B cell (primary cell): ENCODE measurements at regions not wholly inside any gene's neighbourhood (a gene's known extent, or its start where the extent isn't known, plus 50 kb on each side); places are given as distances from the start of the nearest gene placed in this dataset.

ENCODE experiments used
- ATAC-seq: fragments of 200-7000 bp; cut with Tn5 transposase; one replicate; pipeline ENCODE4 v1.10.0; 2021; ENCODE audit warnings: low read depth, mild to moderate bottlenecking, moderate number of reproducible peaks, moderate library complexity
- CTCF ChIA-PET: fragments of 350-600 bp; sonication (Branson Sonifier 250); formaldehyde crosslinking; loops from one replicate; lab custom pipeline; 2021; ENCODE audit warnings: antibody characterized with exemption, inconsistent platforms; lab: Charles Lee
- POLR2A ChIA-PET: fragments of 350-600 bp; sonication (Branson Sonifier 250); formaldehyde crosslinking; loops from one replicate; lab custom pipeline; 2021; ENCODE audit warnings: antibody characterized with exemption; lab: Charles Lee
- DNase-seq: peaks from one replicate; pipeline ENCODE4 v3.0.0; 2013
- H2AFZ ChIP-seq: 2 replicates; pipeline ENCODE4 v1.6.1; 2012; ENCODE audit warnings: mild to moderate bottlenecking, low read depth, low read length; ENCODE audit not compliant: insufficient read depth, poor library complexity, severe bottlenecking
- H3K27ac ChIP-seq, 2 donors: 1 replicate in 1 of 2; 2 replicates in 1 of 2; pipeline ENCODE4 v1.5.1; 2012 to 2013; ENCODE audit warnings: low read length in 2 of 2, mild to moderate bottlenecking in 2 of 2, moderate library complexity in 1 of 2
- H3K27me3 ChIP-seq, 4 experiments: fragments of 200-600 bp in 1 of 4; sonication (generic) in 1 of 4; replicated peaks in 1 of 4; 1 replicate in 2 of 4; 2 replicates in 2 of 4; pipeline versions ENCODE4 v1.6.1 to v1.7.0; 2013 to 2016; ENCODE audit warnings: low read length in 3 of 4, mild to moderate bottlenecking in 2 of 4, mixed read lengths in 1 of 4, moderate library complexity in 1 of 4; ENCODE audit not compliant: insufficient read depth in 4 of 4, control insufficient read depth in 3 of 4; ENCODE audit errors: control extremely low read depth in 1 of 4
- H3K36me3 ChIP-seq, 2 experiments: replicated peaks in 1 of 2; 1 replicate in 1 of 2; 2 replicates in 1 of 2; pipeline versions ENCODE4 v1.6.1 to v1.7.1; 2013; ENCODE audit warnings: low read length in 1 of 2; ENCODE audit not compliant: insufficient read depth in 2 of 2, control insufficient read depth in 1 of 2; ENCODE audit errors: control extremely low read depth in 1 of 2, extremely low read depth in 1 of 2
- H3K4me1 ChIP-seq, 2 donors: fragments of 200-600 bp in 1 of 2; sonication (generic) in 1 of 2; 1 replicate in 1 of 2; 2 replicates in 1 of 2; pipeline versions ENCODE4 v1.5.1 to v1.6.1; 2013 to 2017; ENCODE audit warnings: low read length in 2 of 2; ENCODE audit not compliant: control insufficient read depth in 2 of 2, insufficient read depth in 2 of 2
- H3K4me2 ChIP-seq: replicated peaks from 2 replicates; pipeline ENCODE3; 2012; ENCODE audit warnings: mild to moderate bottlenecking, low read depth, low read length; ENCODE audit not compliant: poor library complexity, severe bottlenecking
- H3K4me3 ChIP-seq, 5 experiments: fragments of 200-600 bp in 1 of 5; sonication (generic) in 1 of 5; 1 replicate in 3 of 5; 2 replicates in 2 of 5; pipeline versions ENCODE4 v1.5.1 to v1.7.0; 2011 to 2016; ENCODE audit warnings: low read length in 4 of 5, mild to moderate bottlenecking in 4 of 5, low read depth in 2 of 5, control low read depth in 1 of 5, moderate library complexity in 1 of 5; ENCODE audit not compliant: insufficient read depth in 1 of 5; ENCODE audit errors: control extremely low read depth in 1 of 5, extremely low read depth in 1 of 5
- H3K79me2 ChIP-seq: fragments of 200-600 bp; sonication (generic); one replicate; pipeline ENCODE4 v1.6.0; 2016; ENCODE audit warnings: low read length; ENCODE audit not compliant: control insufficient read depth, insufficient read depth
- H3K9ac ChIP-seq: fragments of 200-600 bp; sonication (generic); 2 replicates; pipeline ENCODE4 v1.6.1; 2017; ENCODE audit warnings: mild to moderate bottlenecking, low read length, moderate library complexity
- H3K9me3 ChIP-seq, 3 donors: one replicate each; pipeline versions ENCODE4 v1.6.1 to v1.7.1; 2013; ENCODE audit warnings: low read length in 2 of 3; ENCODE audit not compliant: control insufficient read depth in 2 of 3, insufficient read depth in 1 of 3; ENCODE audit errors: control extremely low read depth in 1 of 3
- H4K20me1 ChIP-seq: 2 replicates; pipeline ENCODE4 v1.6.0; 2012; ENCODE audit warnings: mild to moderate bottlenecking, low read length; ENCODE audit not compliant: insufficient read depth, control insufficient read depth, poor library complexity, severe bottlenecking
- H3K27ac Mint-ChIP-seq: one replicate; pipeline ENCODE4 v1.8.0; 2021; ENCODE audit warnings: mixed read lengths
- H3K27me3 Mint-ChIP-seq: one replicate; pipeline ENCODE4 v1.8.0; 2021; ENCODE audit warnings: mixed read lengths
- H3K4me1 Mint-ChIP-seq: one replicate; pipeline ENCODE4 v1.8.0; 2021; ENCODE audit warnings: mixed read lengths
- H3K4me3 Mint-ChIP-seq: one replicate; pipeline ENCODE4 v1.8.0; 2021; ENCODE audit warnings: mixed read lengths
- H3K9me3 Mint-ChIP-seq: one replicate; pipeline ENCODE4 v1.8.0; 2022; ENCODE audit warnings: mixed read lengths; ENCODE audit not compliant: insufficient read depth
- CTCF ChIP-seq: fragments of 200-600 bp; IDR thresholded peaks from one replicate; pipeline ENCODE4 v1.8.0; 2022; ENCODE audit warnings: antibody characterized with exemption, mild to moderate bottlenecking
- EZH2 ChIP-seq: IDR thresholded peaks from 2 replicates; pipeline ENCODE4 v1.6.1; 2012; ENCODE audit warnings: borderline replicate concordance, low read depth, mild to moderate bottlenecking, moderate library complexity, low read length; ENCODE audit not compliant: insufficient read depth, poor library complexity, severe bottlenecking
- WGBS: methylation state at CpG from one replicate; pipeline ENCODE4 v1.1.5; 2013; ENCODE audit warnings: missing lambda C conversion rate; ENCODE audit not compliant: insufficient coverage; 5-methylcytosine and 5-hydroxymethylcytosine counted together
- intact Hi-C: fragments of 100-400 bp; cut with micrococcal nuclease; formaldehyde crosslinking; loops from one replicate; pipeline ENCODE4 v1.10.0; 2022

GRCh38 chr2:104687147-104687546 lies 166.8 kb upstream of the POU3F3 start:
- Histone ChIP-seq H4K20me1 (no peaks in the 10 kb centered on the region), H3K27ac (no peak overlapping the region), H3K9me3 (no peaks in the 10 kb centered on the region), H3K4me2 (no peak overlapping the region), H3K79me2 (no peaks in the 10 kb centered on the region), H2AFZ (no peak overlapping the region), H3K4me3 (no peak overlapping the region), H3K9ac (no peak overlapping the region), H3K36me3 (no peaks in the 10 kb centered on the region), H3K27me3 (no peaks in the 10 kb centered on the region), H3K4me1 (no peaks in the 10 kb centered on the region)
- no peak overlapping the region for H3K4me3 Mint-ChIP-seq
- no peak for ATAC-seq
- ChIA-PET CTCF (no interaction called here), POLR2A (no interaction called here)
- DNase-seq = no peak
- no peak overlapping the region for H3K27ac Mint-ChIP-seq
- H3K9me3 Mint-ChIP-seq = no peaks in the 10 kb centered on the region
- TF ChIP-seq CTCF (no peak), EZH2 (no peak)
- intact Hi-C loops = no loop called here
- peaks cover 5% of the 10 kb centered on the region for H3K27me3 Mint-ChIP-seq
- WGBS = 98% methylated on average over 6 of the region's 9 CpGs
- no peaks in the 10 kb centered on the region for H3K4me1 Mint-ChIP-seq

- H3K4me1 Mint-ChIP-seq = no peaks in the 10 kb centered on the region
- no CpG with 5 or more reads among the region's 7 CpGs for WGBS
- H3K4me3 ChIP-seq = no peak overlapping the region
- no peak overlapping the region for H3K27ac ChIP-seq
- no peak overlapping the region for H3K9ac ChIP-seq
- ATAC-seq = no peak
- TF ChIP-seq CTCF (no peak), EZH2 (no peak)
- no peak overlapping the region for H3K27ac Mint-ChIP-seq
- H4K20me1 ChIP-seq = no peaks in the 10 kb centered on the region
- H3K27me3 Mint-ChIP-seq = peaks cover 5% of the 10 kb centered on the region
- intact Hi-C loops = no loop called here
- no peaks in the 10 kb centered on the region for H3K36me3 ChIP-seq
- H3K27me3 ChIP-seq = no peaks in the 10 kb centered on the region
- H3K4me2 ChIP-seq = no peak overlapping the region
- ChIA-PET POLR2A (no interaction called here), CTCF (no interaction called here)
- H3K79me2 ChIP-seq = no peaks in the 10 kb centered on the region
- DNase-seq = no peak
- no peaks in the 10 kb centered on the region for H3K9me3 ChIP-seq
- H2AFZ ChIP-seq = no peak overlapping the region
- no peaks in the 10 kb centered on the region for H3K4me1 ChIP-seq
- no peak overlapping the region for H3K4me3 Mint-ChIP-seq
- H3K9me3 Mint-ChIP-seq = no peaks in the 10 kb centered on the region
These were observed 163.5 kb upstream of the POU3F3 start for GRCh38 chr2:104690255-104690984.
